Transverse colon (tissue), 4 donors: ENCODE measurements at regions not wholly inside any gene's neighbourhood (a gene's known extent, or its start where the extent isn't known, plus 50 kb on each side); places are given as distances from the start of the nearest gene placed in this dataset.

Experiments
- CTCF ChIP-seq, 5 experiments: fragments of 200-600 bp in 3 of 5; fragments of 450-650 bp in 2 of 5; sonication (generic) in 3 of 5; IDR thresholded peaks; 1 replicate in 2 of 5; 2 replicates in 3 of 5; pipeline ENCODE4 v1.5.1; 2016 to 2017; ENCODE audit warnings: antibody characterized with exemption in 5 of 5, inconsistent platforms in 3 of 5, mild to moderate bottlenecking in 2 of 5, moderate library complexity in 1 of 5
- EP300 ChIP-seq: sonication (generic); formaldehyde crosslinking; IDR thresholded peaks from one replicate; pipeline ENCODE4 v1.6.1; 2017; ENCODE audit warnings: antibody characterized with exemption, low read depth
- POLR2A ChIP-seq: fragments of 450-650 bp; IDR thresholded peaks from one replicate; pipeline ENCODE4 v1.6.1; 2016; ENCODE audit warnings: antibody characterized with exemption, mild to moderate bottlenecking, moderate library complexity
- POLR2AphosphoS5 ChIP-seq, 3 donors: sonication (generic); formaldehyde crosslinking; IDR thresholded peaks; one replicate each; pipeline ENCODE4 v1.6.1; 2016; ENCODE audit warnings: antibody characterized with exemption in 3 of 3

- TF ChIP-seq CTCF (IDR thresholded peaks at IDR 0.05) (no peak), POLR2A (no peak), POLR2AphosphoS5 (IDR thresholded peaks at IDR 0.05) (no peak), EP300 (no peak)
These were observed 120.7 kb upstream of the SLIT3 start for GRCh38 chr5:169421677-169422076.
